ENCODE measurements at regions not wholly inside any gene's neighbourhood (a gene's known extent, or its start where the extent isn't known, plus 50 kb on each side); places are given as distances from the start of the nearest gene placed in this dataset.

DNA sequence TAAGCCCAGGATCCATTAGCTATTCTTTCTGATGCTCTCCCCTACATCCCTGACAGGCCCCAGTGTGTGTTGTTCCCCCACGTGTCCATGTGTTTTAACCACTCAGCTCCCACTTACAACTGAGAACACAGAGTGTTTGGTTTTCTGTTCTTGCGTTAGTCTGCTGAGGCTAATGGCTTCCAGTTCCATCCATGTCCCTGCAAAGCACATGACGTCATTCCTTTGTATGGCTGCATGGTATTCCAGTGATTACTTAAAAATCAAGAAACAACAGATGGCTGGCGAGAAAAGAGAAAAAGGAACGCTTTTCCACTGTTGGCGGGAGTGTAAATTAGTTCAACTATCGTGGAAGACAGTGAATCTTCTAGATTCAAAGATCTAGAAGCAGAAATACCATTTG, 556.0 kb downstream of the PTPRC start:
- TF ChIP-seq CTCF (IDR thresholded peaks at IDR 0.05; ENCODE audit: insufficient read depth, low read depth, low read length) (no peak), EZH2 (IDR thresholded peaks at IDR 0.05; ENCODE audit: insufficient read depth, low read length) (no peak)

Data from astrocyte (in vitro differentiated cells and primary cell).